GM12864 (cell line): ENCODE measurements at regions not wholly inside any gene's neighbourhood (a gene's known extent, or its start where the extent isn't known, plus 50 kb on each side); places are given as distances from the start of the nearest gene placed in this dataset.

ENCODE experiments used
- DNase-seq: peaks from one replicate; pipeline ENCODE4 v3.0.0-alpha.2; 2011; ENCODE audit warnings: low read depth
- H3K4me3 ChIP-seq: 2 replicates; pipeline ENCODE4 v1.5.1; 2011; ENCODE audit warnings: mild to moderate bottlenecking, low read depth, low read length, control low read depth
- TF ChIP-seq, protein P1 (sequence below): IDR thresholded peaks from 2 replicates; pipeline ENCODE4 v1.5.1; 2011; ENCODE audit warnings: low read depth, mild to moderate bottlenecking, moderate library complexity, low read length, control low read depth, inconsistent platforms; ENCODE audit errors: missing control alignments

DNA sequence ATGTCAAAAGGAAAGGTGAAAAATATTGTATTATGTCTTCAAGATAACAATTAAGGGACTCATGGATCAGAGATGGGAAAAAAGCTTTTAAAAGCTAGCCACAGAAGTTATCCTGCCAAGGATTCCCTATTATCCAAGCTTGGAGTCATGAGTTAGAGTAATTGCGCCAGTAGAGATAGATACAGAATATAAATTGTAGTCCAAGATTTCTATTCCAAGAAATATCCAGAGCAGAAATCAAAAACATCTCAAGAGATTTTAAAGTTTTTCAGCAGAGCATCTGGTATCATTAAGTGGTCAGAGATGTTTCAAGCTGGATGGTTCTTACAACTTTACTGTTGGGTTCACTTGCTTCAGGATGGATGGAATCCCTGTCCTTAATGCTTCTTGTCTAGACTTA, 186.7 kb downstream of the PCDH18 start:
- no peak overlapping the region for H3K4me3 ChIP-seq
- TF ChIP-seq, protein P1, sequence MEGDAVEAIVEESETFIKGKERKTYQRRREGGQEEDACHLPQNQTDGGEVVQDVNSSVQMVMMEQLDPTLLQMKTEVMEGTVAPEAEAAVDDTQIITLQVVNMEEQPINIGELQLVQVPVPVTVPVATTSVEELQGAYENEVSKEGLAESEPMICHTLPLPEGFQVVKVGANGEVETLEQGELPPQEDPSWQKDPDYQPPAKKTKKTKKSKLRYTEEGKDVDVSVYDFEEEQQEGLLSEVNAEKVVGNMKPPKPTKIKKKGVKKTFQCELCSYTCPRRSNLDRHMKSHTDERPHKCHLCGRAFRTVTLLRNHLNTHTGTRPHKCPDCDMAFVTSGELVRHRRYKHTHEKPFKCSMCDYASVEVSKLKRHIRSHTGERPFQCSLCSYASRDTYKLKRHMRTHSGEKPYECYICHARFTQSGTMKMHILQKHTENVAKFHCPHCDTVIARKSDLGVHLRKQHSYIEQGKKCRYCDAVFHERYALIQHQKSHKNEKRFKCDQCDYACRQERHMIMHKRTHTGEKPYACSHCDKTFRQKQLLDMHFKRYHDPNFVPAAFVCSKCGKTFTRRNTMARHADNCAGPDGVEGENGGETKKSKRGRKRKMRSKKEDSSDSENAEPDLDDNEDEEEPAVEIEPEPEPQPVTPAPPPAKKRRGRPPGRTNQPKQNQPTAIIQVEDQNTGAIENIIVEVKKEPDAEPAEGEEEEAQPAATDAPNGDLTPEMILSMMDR = no peak
- DNase-seq = no peak

DNA sequence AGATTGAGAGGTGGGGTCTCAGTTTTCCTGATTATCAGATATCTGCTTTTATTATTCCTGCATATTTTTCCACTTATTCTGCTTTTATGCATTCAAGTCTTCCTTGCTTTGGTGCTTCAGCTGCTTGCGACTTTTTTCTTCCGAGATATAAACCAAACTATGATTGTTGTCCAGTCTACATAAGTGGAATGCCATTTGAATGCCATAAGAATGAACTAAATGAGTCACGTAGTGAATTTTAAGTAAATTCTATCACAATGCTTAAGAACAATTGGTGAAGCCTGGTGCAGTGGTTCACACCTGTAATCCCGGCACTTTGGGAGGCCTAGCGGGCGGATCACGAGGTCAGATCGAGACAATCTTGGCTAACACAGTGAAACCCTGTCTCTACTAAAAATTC, 189.1 kb downstream of the PCDH18 start:
- H3K4me3 ChIP-seq = no peak overlapping the region
- TF ChIP-seq, protein P1 = no peak
- DNase-seq = no peak

DNA sequence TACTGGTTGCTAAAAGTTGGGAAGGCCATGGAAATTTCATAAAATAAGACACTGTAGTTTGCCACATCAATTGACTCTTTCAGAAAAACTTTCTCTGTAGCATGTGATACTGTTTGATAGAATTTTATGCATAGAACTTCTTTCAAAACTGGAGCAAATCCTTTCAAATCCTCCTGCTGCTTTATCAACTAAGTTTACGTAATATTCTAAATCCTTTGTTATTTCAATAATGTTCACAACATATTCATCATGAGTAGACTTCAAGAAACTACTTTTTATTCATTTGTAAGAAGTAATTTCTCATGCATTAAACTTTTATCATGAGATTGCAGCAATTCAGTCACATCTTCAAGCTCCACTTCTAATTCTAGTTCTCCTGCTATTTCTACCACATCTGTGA, 199.3 kb downstream of the PCDH18 start:
- TF ChIP-seq, protein P1 = no peak
- H3K4me3 ChIP-seq = no peak overlapping the region
- DNase-seq = no peak

DNA sequence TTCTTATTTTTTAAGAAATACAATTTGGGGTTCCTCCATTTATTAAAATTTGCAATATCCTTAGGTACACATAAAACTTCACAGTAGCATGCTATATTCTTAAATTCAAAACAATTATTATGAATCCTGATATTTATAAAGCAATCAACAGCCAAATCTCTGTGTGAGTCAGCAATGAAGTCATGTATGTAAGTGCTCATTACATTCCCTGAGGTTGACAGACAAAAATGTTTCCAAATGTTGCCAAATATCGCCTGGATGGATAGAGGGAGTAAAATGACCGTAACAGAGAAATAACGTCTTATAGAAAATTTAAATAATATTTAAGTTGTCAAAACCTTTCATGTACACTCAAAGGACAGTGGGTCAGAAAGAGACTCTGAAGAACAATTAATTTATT, 220.0 kb downstream of the PCDH18 start:
- TF ChIP-seq, protein P1 = no peak
- no peak overlapping the region for H3K4me3 ChIP-seq
- no peak for DNase-seq

DNA sequence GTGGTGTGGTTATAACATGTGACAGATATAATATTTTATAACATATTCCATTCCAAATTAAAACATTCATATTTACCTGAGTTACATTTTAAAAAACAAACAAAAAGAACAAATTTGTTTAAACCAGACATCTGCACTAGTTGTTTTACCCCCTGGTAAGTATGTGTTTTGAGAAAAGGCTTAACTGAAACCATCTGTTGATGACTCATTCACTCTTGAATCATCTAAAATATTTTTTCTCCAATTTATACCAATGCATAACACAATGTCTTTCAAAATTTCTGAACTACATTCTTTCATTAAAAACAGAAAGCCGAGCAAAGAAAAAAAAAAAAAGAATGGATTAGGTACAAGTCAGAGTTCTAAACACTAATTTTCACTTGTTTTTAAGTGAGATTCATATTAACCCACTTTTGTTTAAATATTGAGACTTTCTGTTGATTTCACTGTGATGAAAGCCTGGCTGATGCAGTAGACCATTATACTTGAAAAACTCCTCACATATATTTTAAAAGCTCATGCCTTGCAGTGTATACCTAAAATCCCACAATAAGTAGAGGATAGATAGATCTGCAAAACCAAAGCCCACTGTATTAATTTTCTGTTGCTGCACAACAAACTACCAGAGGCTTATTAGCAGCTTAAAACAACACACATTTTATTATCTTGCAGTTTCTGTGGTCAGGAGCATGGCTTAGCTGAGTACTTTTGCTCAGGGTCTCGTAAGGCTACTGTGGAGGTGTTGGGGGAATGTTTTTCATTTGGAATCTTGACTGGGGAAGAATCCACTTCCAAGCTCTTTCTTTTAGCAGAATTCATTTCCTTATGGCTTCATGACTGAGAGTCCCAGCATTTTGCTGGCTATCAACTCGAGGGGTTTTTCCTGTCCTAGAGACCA, 221.5 kb downstream of the PCDH18 start:
- DNase-seq = no peak
- H3K4me3 ChIP-seq = no peak overlapping the region
- TF ChIP-seq, protein P1 = no peak

DNA sequence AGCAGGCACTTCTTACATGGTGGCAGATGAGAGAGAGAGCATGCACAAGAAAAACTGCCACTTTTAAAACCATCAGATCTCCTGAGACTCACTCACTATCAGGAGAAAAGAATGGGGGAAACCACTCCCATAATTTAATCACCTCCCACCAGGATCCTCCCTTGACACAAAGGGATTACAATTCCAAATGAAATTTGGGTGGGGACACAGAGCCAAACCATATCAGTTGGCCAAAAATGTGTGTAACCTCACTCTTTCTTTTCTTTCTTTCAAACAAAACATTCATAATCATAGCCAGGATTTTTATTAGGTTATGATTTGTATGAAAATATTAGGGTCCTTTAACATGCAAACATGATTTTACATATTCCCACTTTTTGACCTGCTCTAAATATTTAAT, 222.1 kb downstream of the PCDH18 start:
- TF ChIP-seq, protein P1 = no peak
- DNase-seq = no peak
- H3K4me3 ChIP-seq = no peak overlapping the region

DNA sequence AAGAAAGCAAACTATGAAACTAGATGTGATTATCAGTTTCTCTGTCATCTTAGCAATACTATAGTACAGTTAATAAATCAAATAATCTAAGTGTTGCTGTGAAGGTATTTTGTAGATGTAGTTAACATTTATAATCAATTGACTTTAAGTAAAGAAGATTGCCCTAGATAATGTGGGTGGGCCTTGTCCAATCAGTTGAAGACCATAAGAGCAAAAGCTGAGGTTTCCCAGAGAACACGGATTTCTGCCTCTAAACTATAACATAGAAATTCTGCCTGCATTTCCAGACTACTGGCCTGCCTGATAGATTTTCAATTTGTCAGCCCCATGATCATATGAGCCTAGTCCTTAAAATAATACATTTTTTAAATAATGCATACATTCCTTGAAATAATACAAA, 222.9 kb downstream of the PCDH18 start:
- no peak overlapping the region for H3K4me3 ChIP-seq
- no peak for DNase-seq
- TF ChIP-seq, protein P1 = no peak
